PFSK-1 (cell line): ENCODE measurements at regions not wholly inside any gene's neighbourhood (a gene's known extent, or its start where the extent isn't known, plus 50 kb on each side); places are given as distances from the start of the nearest gene placed in this dataset.

Source experiments
- FOXP2 ChIP-seq: optimal IDR thresholded peaks from 2 replicates; pipeline ENCODE3; 2011; ENCODE audit warnings: borderline replicate concordance, control low read depth, inconsistent platforms; ENCODE audit not compliant: insufficient read depth; ENCODE audit errors: extremely low read length, extremely low read depth
- POLR2AphosphoS5 ChIP-seq: IDR thresholded peaks from 2 replicates; pipeline ENCODE4 v1.6.1; 2012; ENCODE audit warnings: low read depth, mild to moderate bottlenecking, control low read depth, low read length, moderate library complexity
- REST ChIP-seq, 2 experiments: IDR thresholded peaks; 2 replicates each; pipeline versions ENCODE4 v1.6.1 to v1.8.0; 2011 to 2012; ENCODE audit warnings: low read depth in 2 of 2, low read length in 2 of 2, control low read depth in 1 of 2, inconsistent platforms in 1 of 2, mild to moderate bottlenecking in 1 of 2, moderate library complexity in 1 of 2; ENCODE audit not compliant: insufficient read depth in 1 of 2
- SIN3A ChIP-seq: IDR thresholded peaks from 2 replicates; pipeline ENCODE4 v1.6.1; 2012; ENCODE audit warnings: mild to moderate bottlenecking, low read length, moderate library complexity, borderline replicate concordance; ENCODE audit not compliant: insufficient read depth
- TAF1 ChIP-seq: IDR thresholded peaks from 2 replicates; pipeline ENCODE4 v1.6.1; 2012; ENCODE audit warnings: low read length, control low read depth, borderline replicate concordance; ENCODE audit not compliant: insufficient read depth

GRCh38 chr17:33786478-33786877, 468.6 kb upstream of the CCL2 start:
- TF ChIP-seq POLR2AphosphoS5: no peak
- TF ChIP-seq TAF1: no peak
- TF ChIP-seq FOXP2: no peak
- TF ChIP-seq REST (IDR thresholded peaks at IDR 0.05; ENCODE audit: insufficient read depth in 1 of 2, low read depth in 2 of 2, low read length in 2 of 2): no peak
- no peak for TF ChIP-seq SIN3A
